HEK293T (cell line): ENCODE measurements at regions not wholly inside any gene's neighbourhood (a gene's known extent, or its start where the extent isn't known, plus 50 kb on each side); places are given as distances from the start of the nearest gene placed in this dataset.

Experiments
- ARNT ChIP-seq: fragments of 450-650 bp; IDR thresholded peaks from 2 replicates; pipeline ENCODE4 v1.6.1; 2017; ENCODE audit warnings: mild to moderate bottlenecking
- BHLHE40 ChIP-seq: fragments of 450-650 bp; IDR thresholded peaks from 2 replicates; pipeline ENCODE4 v1.6.1; 2016; ENCODE audit warnings: mild to moderate bottlenecking, moderate library complexity, borderline replicate concordance
- ELF4 ChIP-seq: fragments of 450-650 bp; IDR thresholded peaks from 2 replicates; pipeline ENCODE4 v1.6.1; 2017; ENCODE audit warnings: antibody characterized with exemption
- SP1 ChIP-seq: fragments of 450-650 bp; IDR thresholded peaks from 2 replicates; pipeline ENCODE4 v1.6.1; 2017

GRCh38 chr6:134474955-134475354 lies 157.0 kb upstream of the SGK1 start:
- no peak for TF ChIP-seq SP1
- TF ChIP-seq ELF4, result no peak
- no peak for TF ChIP-seq ARNT
- TF ChIP-seq BHLHE40, result no peak
